GM23338 (cell line): ENCODE measurements at regions not wholly inside any gene's neighbourhood (a gene's known extent, or its start where the extent isn't known, plus 50 kb on each side); places are given as distances from the start of the nearest gene placed in this dataset.

Experiments
- ATAC-seq: fragments of 200-7000 bp; cut with Tn5 transposase; 3 replicates; pipeline ENCODE4 v1.9.1; 2020
- DNase-seq: peaks from one replicate; pipeline ENCODE4 v3.0.0-alpha.2; 2015; ENCODE audit warnings: low spot score
- H2AFZ ChIP-seq: fragments of 200-600 bp; sonication (generic); 2 replicates; pipeline ENCODE4 v1.8.0; 2016; ENCODE audit warnings: antibody characterized with exemption, mild to moderate bottlenecking, moderate library complexity
- H3F3A ChIP-seq: fragments of 200-600 bp; sonication (generic); replicated peaks from 2 replicates; pipeline ENCODE4 v1.8.0; 2017; ENCODE audit warnings: antibody characterized with exemption, mixed run types, low read depth
- H3K27ac ChIP-seq: fragments of 200-600 bp; sonication (generic); 2 replicates; pipeline ENCODE4 v1.6.1; 2016; ENCODE audit warnings: low read depth
- H3K27me3 ChIP-seq: fragments of 200-600 bp; sonication (generic); 2 replicates; pipeline ENCODE4 v1.8.0; 2016; ENCODE audit warnings: mild to moderate bottlenecking, mixed run types, moderate library complexity; ENCODE audit not compliant: insufficient read depth
- H3K36me3 ChIP-seq: fragments of 200-600 bp; sonication (generic); 2 replicates; pipeline ENCODE4 v1.8.0; 2016; ENCODE audit warnings: mild to moderate bottlenecking; ENCODE audit not compliant: insufficient read depth
- H3K4me1 ChIP-seq: fragments of 200-600 bp; sonication (generic); 2 replicates; pipeline ENCODE4 v1.8.0; 2016; ENCODE audit warnings: mild to moderate bottlenecking, moderate library complexity; ENCODE audit not compliant: insufficient read depth
- H3K4me2 ChIP-seq: fragments of 200-600 bp; sonication (generic); 2 replicates; pipeline ENCODE4 v1.7.1; 2017; ENCODE audit warnings: mixed run types
- H3K4me3 ChIP-seq: fragments of 200-600 bp; sonication (generic); 2 replicates; pipeline ENCODE4 v1.6.1; 2016; ENCODE audit warnings: mixed run types
- H3K79me2 ChIP-seq: fragments of 200-600 bp; sonication (generic); replicated peaks from 2 replicates; pipeline ENCODE4 v1.8.0; 2017; ENCODE audit warnings: mild to moderate bottlenecking; ENCODE audit not compliant: insufficient read depth
- H3K9me2 ChIP-seq: fragments of 200-600 bp; sonication (generic); 2 replicates; pipeline ENCODE4 v1.8.0; 2017; ENCODE audit not compliant: insufficient read depth
- H4K20me1 ChIP-seq: fragments of 200-600 bp; sonication (generic); replicated peaks from 2 replicates; pipeline ENCODE4 v1.8.0; 2017; ENCODE audit warnings: mild to moderate bottlenecking; ENCODE audit not compliant: insufficient read depth
- H3K27ac Mint-ChIP-seq: 2 replicates; pipeline ENCODE4 v1.8.0; 2020; ENCODE audit warnings: inconsistent platforms, mild to moderate bottlenecking, moderate library complexity, mixed read lengths
- H3K27me3 Mint-ChIP-seq: 3 replicates; pipeline ENCODE4 v1.8.0; 2022; ENCODE audit warnings: low read depth, mild to moderate bottlenecking, moderate library complexity, mixed read lengths, inconsistent platforms; ENCODE audit not compliant: insufficient read depth, poor library complexity
- H3K36me3 Mint-ChIP-seq: 3 replicates; pipeline ENCODE4 v1.8.0; 2021; ENCODE audit warnings: low read depth, mild to moderate bottlenecking, inconsistent platforms, moderate library complexity, mixed read lengths
- H3K4me1 Mint-ChIP-seq: 3 replicates; pipeline ENCODE4 v1.8.0; 2020; ENCODE audit warnings: mild to moderate bottlenecking, inconsistent platforms, mixed read lengths
- H3K4me3 Mint-ChIP-seq: 3 replicates; pipeline ENCODE4 v1.8.0; 2021; ENCODE audit warnings: moderate library complexity, mild to moderate bottlenecking, inconsistent platforms, mixed read lengths
- H3K9me3 Mint-ChIP-seq: 3 replicates; pipeline ENCODE4 v1.8.0; 2020; ENCODE audit warnings: moderate library complexity, mild to moderate bottlenecking, inconsistent platforms, mixed read lengths
- CREB1 ChIP-seq: fragments of 250-450 bp; sonication (Bioruptor Pico); IDR thresholded peaks from 2 replicates; pipeline ENCODE4 v1.5.0; 2020; ENCODE audit warnings: low read depth, mild to moderate bottlenecking, moderate library complexity
- CTCF ChIP-seq, 2 experiments: fragments of 200-600 bp in 1 of 2; sonication (generic) in 1 of 2; conservative IDR thresholded peaks; 2 replicates each; pipeline versions ENCODE4 v1.5.1 to v1.6.1; 2016 to 2017; ENCODE audit warnings: antibody characterized with exemption in 2 of 2, low read depth in 2 of 2, mild to moderate bottlenecking in 2 of 2, moderate library complexity in 1 of 2
- ETS1 ChIP-seq: IDR thresholded peaks from 2 replicates; pipeline ENCODE4 v1.6.1; 2016; ENCODE audit warnings: antibody characterized with exemption
- EZH2 ChIP-seq: fragments of 200-600 bp; sonication (generic); IDR thresholded peaks from one replicate; pipeline ENCODE4 v1.8.0; 2017; ENCODE audit warnings: antibody characterized with exemption, mild to moderate bottlenecking, low read depth; ENCODE audit not compliant: unreplicated experiment
- EZH2phosphoT487 ChIP-seq: fragments of 200-600 bp; sonication (generic); IDR thresholded peaks from one replicate; pipeline ENCODE4 v1.8.1; 2018; ENCODE audit warnings: antibody characterized with exemption; ENCODE audit not compliant: unreplicated experiment
- JUNB ChIP-seq: IDR thresholded peaks from one replicate; pipeline ENCODE4 v1.6.1; 2016; ENCODE audit warnings: antibody characterized with exemption; ENCODE audit not compliant: unreplicated experiment
- NANOG ChIP-seq: IDR thresholded peaks from 2 replicates; pipeline ENCODE4 v1.6.1; 2016; ENCODE audit warnings: antibody characterized with exemption, borderline replicate concordance
- POLR2AphosphoS5 ChIP-seq: IDR thresholded peaks from 2 replicates; pipeline ENCODE4 v1.6.1; 2016; ENCODE audit warnings: antibody characterized with exemption, low read depth
- REST ChIP-seq: IDR thresholded peaks from one replicate; pipeline ENCODE4 v1.6.1; 2018; ENCODE audit warnings: antibody characterized with exemption; ENCODE audit not compliant: unreplicated experiment
- STAT1 ChIP-seq: IDR thresholded peaks from one replicate; pipeline ENCODE4 v1.6.1; 2016; ENCODE audit warnings: antibody characterized with exemption; ENCODE audit not compliant: unreplicated experiment
- ZNF114 ChIP-seq: fragments of 250-450 bp; sonication (Bioruptor Pico); IDR thresholded peaks from 2 replicates; pipeline ENCODE4 v1.5.0; 2020; ENCODE audit warnings: mild to moderate bottlenecking, moderate library complexity
- ZNF331 ChIP-seq: fragments of 250-450 bp; sonication (Bioruptor Pico); IDR thresholded peaks from 2 replicates; pipeline ENCODE4 v1.5.0; 2020; ENCODE audit warnings: low read depth, mild to moderate bottlenecking, moderate library complexity
- ZNF462 ChIP-seq: fragments of 250-450 bp; sonication (Bioruptor Pico); IDR thresholded peaks from 2 replicates; pipeline ENCODE4 v1.5.0; 2020; ENCODE audit warnings: mild to moderate bottlenecking, moderate library complexity

- Histone ChIP-seq H2AFZ (no peak overlapping the region; the same call in 1 of the 2 replicates), H3K4me1 (peaks cover 14% of the 10 kb centered on the region; the same call in 1 of the 2 replicates), H3K4me2 (no peak overlapping the region), H3K27me3 (no peaks in the 10 kb centered on the region), H3K9me2 (peaks cover 20% of the 10 kb centered on the region; the same call in 1 of the 2 replicates), H3K27ac (no peak overlapping the region), H3F3A (no peaks in the 10 kb centered on the region), H3K36me3 (no peaks in the 10 kb centered on the region), H4K20me1 (no peaks in the 10 kb centered on the region), H3K79me2 (no peaks in the 10 kb centered on the region), H3K4me3 (no peak overlapping the region)
- Mint-ChIP-seq H3K9me3 (no peaks in the 10 kb centered on the region; the same call in 1 of the 3 replicates), H3K27ac (no peak overlapping the region), H3K4me3 (no peak overlapping the region), H3K36me3 (no peaks in the 10 kb centered on the region), H3K27me3 (no peaks in the 10 kb centered on the region), H3K4me1 (peaks cover 26% of the 10 kb centered on the region)
- TF ChIP-seq STAT1, result no peak
- TF ChIP-seq REST, result no peak
- TF ChIP-seq ZNF331 (CRISPR knock-in tag), result no peak
- TF ChIP-seq ETS1, result no peak
- TF ChIP-seq EZH2phosphoT487, result no peak
- no peak for TF ChIP-seq EZH2
- TF ChIP-seq JUNB, result no peak
- no peak for TF ChIP-seq CTCF (conservative IDR thresholded peaks at IDR 0.05; ENCODE audit: low read depth in 2 of 2)
- no peak for TF ChIP-seq POLR2AphosphoS5
- no peak for TF ChIP-seq CREB1 (CRISPR knock-in tag)
- TF ChIP-seq ZNF462 (CRISPR knock-in tag), result no peak
- TF ChIP-seq NANOG, result no peak
- TF ChIP-seq ZNF114 (CRISPR knock-in tag), result no peak
- ATAC-seq (no peak), DNase-seq (no peak)
These were observed 209.3 kb upstream of the IGF1 start for GRCh38 chr12:102689701-102690100.
